ENCODE measurements at regions not wholly inside any gene's neighbourhood (a gene's known extent, or its start where the extent isn't known, plus 50 kb on each side); places are given as distances from the start of the nearest gene placed in this dataset.
"Not testable (repeated sequence)": the region's sequence is repeated elsewhere in the genome, so short reads cannot be mapped to it uniquely, and the experiment has no call there.

DNA sequence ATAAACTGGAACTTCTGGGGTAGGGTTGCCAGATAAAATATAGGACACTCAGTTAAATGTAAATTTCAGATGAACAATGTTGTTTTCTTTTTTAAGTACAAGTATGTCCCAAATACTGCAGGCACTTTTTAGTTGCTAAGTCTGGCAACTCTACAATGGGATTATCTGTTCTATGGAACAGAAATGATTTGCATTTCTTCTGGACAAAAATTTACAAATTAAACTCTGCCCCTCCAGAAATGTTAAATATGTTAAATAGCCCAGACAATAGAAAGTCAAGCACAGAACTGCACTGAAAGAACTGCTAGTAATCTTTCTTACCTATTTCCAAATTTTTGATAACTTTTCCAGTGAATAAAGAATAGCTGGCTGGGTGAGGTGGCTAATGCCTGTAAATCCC lies 140.1 kb upstream of the DDX53 start:
- FAIRE-seq: no peak
- no peak overlapping the region for H3K4me3 ChIP-seq
- no peaks in the 10 kb centered on the region for H3K79me2 ChIP-seq (ENCODE audit: control insufficient read depth, insufficient read depth, low read length)
- no peaks in the 10 kb centered on the region for H4K20me1 ChIP-seq (replicated peaks; ENCODE audit: control insufficient read depth, insufficient read depth, low read length)
- no peak for DNase-seq (ENCODE audit: extremely low read depth in 1 of 4, low spot score in 3 of 4)
- no peak overlapping the region for H3K9ac ChIP-seq (ENCODE audit: insufficient read depth in 1 of 2, low read depth in 2 of 2, low read length in 2 of 2)
- no peak for ATAC-seq
- in situ Hi-C loops (cut with MboI): no loop called here
- intact Hi-C loops (cut with micrococcal nuclease): no loop called here
- no peak overlapping the region for H2AFZ ChIP-seq (ENCODE audit: low read depth, low read length)
- ChIA-PET CTCF (ENCODE audit: low intra/inter-chr PET ratio) (no interaction called here), POLR2A (no interaction called here)
- no TSS peak for BruUV-seq (replicated peaks)
- H3K4me2 ChIP-seq (ENCODE audit: insufficient read depth, low read length): no peak overlapping the region
- H3K4me1 ChIP-seq (replicated peaks in 1 of 2; ENCODE audit: control insufficient read depth in 2 of 2, insufficient read depth in 2 of 2, low read length in 2 of 2): no peaks in the 10 kb centered on the region
- H3K36me3 ChIP-seq (ENCODE audit: control insufficient read depth, insufficient read depth, low read length): no peaks in the 10 kb centered on the region
- TF ChIP-seq SLC30A9 (CRISPR knock-in tag; IDR thresholded peaks at IDR 0.05): no peak
- no peak for TF ChIP-seq EHMT2 (IDR thresholded peaks at IDR 0.05)
- TF ChIP-seq TCF3 (CRISPR knock-in tag; IDR thresholded peaks at IDR 0.05): no peak
- TF ChIP-seq, protein P1, sequence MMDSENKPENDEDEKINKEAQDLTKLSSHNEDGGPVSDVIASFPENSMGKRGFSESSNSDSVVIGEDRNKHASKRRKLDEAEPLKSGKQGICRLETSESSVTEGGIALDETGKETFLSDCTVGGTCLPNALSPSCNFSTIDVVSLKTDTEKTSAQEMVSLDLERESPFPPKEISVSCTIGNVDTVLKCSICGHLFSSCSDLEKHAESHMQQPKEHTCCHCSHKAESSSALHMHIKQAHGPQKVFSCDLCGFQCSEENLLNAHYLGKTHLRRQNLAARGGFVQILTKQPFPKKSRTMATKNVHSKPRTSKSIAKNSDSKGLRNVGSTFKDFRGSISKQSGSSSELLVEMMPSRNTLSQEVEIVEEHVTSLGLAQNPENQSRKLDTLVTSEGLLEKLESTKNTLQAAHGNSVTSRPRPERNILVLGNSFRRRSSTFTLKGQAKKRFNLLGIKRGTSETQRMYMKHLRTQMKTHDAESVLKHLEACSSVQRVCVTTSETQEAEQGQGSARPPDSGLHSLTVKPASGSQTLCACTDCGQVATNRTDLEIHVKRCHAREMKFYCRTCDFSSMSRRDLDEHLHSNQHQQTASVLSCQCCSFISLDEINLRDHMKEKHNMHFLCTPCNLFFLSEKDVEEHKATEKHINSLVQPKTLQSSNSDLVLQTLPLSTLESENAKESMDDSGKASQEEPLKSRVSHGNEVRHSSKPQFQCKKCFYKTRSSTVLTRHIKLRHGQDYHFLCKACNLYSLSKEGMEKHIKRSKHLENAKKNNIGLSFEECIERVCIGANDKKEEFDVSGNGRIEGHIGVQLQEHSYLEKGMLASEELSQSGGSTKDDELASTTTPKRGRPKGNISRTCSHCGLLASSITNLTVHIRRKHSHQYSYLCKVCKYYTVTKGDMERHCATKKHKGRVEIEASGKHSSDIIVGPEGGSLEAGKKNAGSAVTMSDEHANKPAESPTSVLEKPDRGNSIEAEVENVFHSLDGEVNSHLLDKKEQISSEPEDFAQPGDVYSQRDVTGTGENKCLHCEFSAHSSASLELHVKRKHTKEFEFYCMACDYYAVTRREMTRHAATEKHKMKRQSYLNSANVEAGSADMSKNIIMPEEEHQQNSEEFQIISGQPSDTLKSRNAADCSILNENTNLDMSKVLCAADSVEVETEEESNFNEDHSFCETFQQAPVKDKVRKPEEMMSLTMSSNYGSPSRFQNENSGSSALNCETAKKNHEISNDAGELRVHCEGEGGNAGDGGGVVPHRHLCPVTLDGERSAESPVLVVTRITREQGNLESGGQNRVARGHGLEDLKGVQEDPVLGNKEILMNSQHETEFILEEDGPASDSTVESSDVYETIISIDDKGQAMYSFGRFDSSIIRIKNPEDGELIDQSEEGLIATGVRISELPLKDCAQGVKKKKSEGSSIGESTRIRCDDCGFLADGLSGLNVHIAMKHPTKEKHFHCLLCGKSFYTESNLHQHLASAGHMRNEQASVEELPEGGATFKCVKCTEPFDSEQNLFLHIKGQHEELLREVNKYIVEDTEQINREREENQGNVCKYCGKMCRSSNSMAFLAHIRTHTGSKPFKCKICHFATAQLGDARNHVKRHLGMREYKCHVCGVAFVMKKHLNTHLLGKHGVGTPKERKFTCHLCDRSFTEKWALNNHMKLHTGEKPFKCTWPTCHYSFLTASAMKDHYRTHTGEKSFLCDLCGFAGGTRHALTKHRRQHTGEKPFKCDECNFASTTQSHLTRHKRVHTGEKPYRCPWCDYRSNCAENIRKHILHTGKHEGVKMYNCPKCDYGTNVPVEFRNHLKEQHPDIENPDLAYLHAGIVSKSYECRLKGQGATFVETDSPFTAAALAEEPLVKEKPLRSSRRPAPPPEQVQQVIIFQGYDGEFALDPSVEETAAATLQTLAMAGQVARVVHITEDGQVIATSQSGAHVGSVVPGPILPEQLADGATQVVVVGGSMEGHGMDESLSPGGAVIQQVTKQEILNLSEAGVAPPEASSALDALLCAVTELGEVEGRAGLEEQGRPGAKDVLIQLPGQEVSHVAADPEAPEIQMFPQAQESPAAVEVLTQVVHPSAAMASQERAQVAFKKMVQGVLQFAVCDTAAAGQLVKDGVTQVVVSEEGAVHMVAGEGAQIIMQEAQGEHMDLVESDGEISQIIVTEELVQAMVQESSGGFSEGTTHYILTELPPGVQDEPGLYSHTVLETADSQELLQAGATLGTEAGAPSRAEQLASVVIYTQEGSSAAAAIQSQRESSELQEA (IDR thresholded peaks at IDR 0.05; ENCODE audit: low read depth): no peak
- no peak for TF ChIP-seq RBM15 (IDR thresholded peaks at IDR 0.05; ENCODE audit: insufficient read depth, low read length)
- TF ChIP-seq WHSC1 (IDR thresholded peaks at IDR 0.05; ENCODE audit: low read length): no peak
- no peak for TF ChIP-seq EZH2 (IDR thresholded peaks at IDR 0.05; ENCODE audit: borderline replicate concordance, low read depth, low read length)
- no peak for TF ChIP-seq HNRNPUL1 (IDR thresholded peaks at IDR 0.05; ENCODE audit: low read length)
- TF ChIP-seq ZNF76 (CRISPR knock-in tag; IDR thresholded peaks at IDR 0.05; ENCODE audit: borderline replicate concordance): no peak
- H3K9me3 ChIP-seq (replicated peaks; ENCODE audit: control insufficient read depth, insufficient read depth, low read depth, low read length): no peaks in the 10 kb centered on the region
- no peaks in the 10 kb centered on the region for H3K27me3 ChIP-seq (ENCODE audit: control insufficient read depth in 2 of 2, insufficient read depth in 2 of 2, low read length in 2 of 2)
- no peak overlapping the region for H3K27ac ChIP-seq (ENCODE audit: extremely low read depth, low read depth, low read length)
- no peaks in the 10 kb centered on the region for H3K9me1 ChIP-seq (ENCODE audit: control insufficient read depth, insufficient read depth, low read length)

DNA sequence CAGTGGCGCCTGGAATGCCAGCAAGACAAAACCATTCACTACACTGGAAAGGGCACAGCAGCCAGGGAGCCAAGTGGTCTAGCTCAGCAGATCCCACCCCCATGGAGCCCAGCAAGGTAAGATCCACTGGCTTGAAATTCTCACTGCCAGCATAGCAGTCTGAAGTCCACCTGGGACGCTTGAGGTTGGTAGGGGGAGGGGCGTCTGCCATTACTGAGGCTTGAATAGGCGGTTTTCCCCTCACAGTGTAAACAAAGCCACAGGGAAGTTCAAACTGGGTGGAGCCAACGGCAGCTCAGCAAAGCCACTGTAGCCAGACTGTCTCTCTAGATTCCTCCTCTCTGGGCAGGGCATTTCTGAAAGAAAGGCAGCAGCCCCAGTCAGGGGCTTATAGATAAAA lies 133.0 kb upstream of the DDX53 start:
- POLR2A ChIA-PET; H3K4me1 ChIP-seq (replicated peaks in 1 of 2; ENCODE audit: control insufficient read depth in 2 of 2, insufficient read depth in 2 of 2, low read length in 2 of 2); ATAC-seq; DNase-seq (ENCODE audit: extremely low read depth in 1 of 4, low spot score in 3 of 4); H3K4me2 ChIP-seq (ENCODE audit: insufficient read depth, low read length); CTCF ChIA-PET (ENCODE audit: low intra/inter-chr PET ratio); BruUV-seq (replicated peaks); H3K27me3 ChIP-seq (ENCODE audit: control insufficient read depth in 2 of 2, insufficient read depth in 2 of 2, low read length in 2 of 2); H3K4me3 ChIP-seq; intact Hi-C loops (cut with micrococcal nuclease); H2AFZ ChIP-seq (ENCODE audit: low read depth, low read length); H3K9me1 ChIP-seq (ENCODE audit: control insufficient read depth, insufficient read depth, low read length); H3K27ac ChIP-seq (ENCODE audit: extremely low read depth, low read depth, low read length); H3K79me2 ChIP-seq (ENCODE audit: control insufficient read depth, insufficient read depth, low read length); in situ Hi-C loops (cut with MboI); H3K36me3 ChIP-seq (ENCODE audit: control insufficient read depth, insufficient read depth, low read length); H3K9me3 ChIP-seq (replicated peaks; ENCODE audit: control insufficient read depth, insufficient read depth, low read depth, low read length); FAIRE-seq; H3K9ac ChIP-seq (ENCODE audit: insufficient read depth in 1 of 2, low read depth in 2 of 2, low read length in 2 of 2); H4K20me1 ChIP-seq (replicated peaks; ENCODE audit: control insufficient read depth, insufficient read depth, low read length): not testable (repeated sequence)
- 0% methylated on average over 2 of the region's 5 CpGs for WGBS (ENCODE audit: insufficient coverage, low coverage, missing lambda C conversion rate)
